ENCODE measurements at regions not wholly inside any gene's neighbourhood (a gene's known extent, or its start where the extent isn't known, plus 50 kb on each side); places are given as distances from the start of the nearest gene placed in this dataset.

GRCh38 chr2:217033186-217033585, 173.3 kb upstream of the TNP1 start:
- ATAC-seq (no peak), DNase-seq (no peak)

- DNase-seq (no peak), ATAC-seq (no peak)
These were observed 171.6 kb upstream of the TNP1 start for GRCh38 chr2:217031445-217031844.

GRCh38 chr2:217030081-217030480, 170.2 kb upstream of the TNP1 start:
- no peak for ATAC-seq
- no peak for DNase-seq

GRCh38 chr2:217028128-217028527, 168.3 kb upstream of the TNP1 start:
- ATAC-seq (no peak), DNase-seq (no peak)

- ATAC-seq (no peak), DNase-seq (no peak)
These were observed 167.6 kb upstream of the TNP1 start for GRCh38 chr2:217027414-217027813.

- DNase-seq: no peak
- no peak for ATAC-seq
These were observed 166.7 kb upstream of the TNP1 start for GRCh38 chr2:217026569-217026968.

- DNase-seq (no peak), ATAC-seq (no peak)
These were observed 166.3 kb upstream of the TNP1 start for GRCh38 chr2:217026161-217026560.

- no peak for DNase-seq
- no peak for ATAC-seq
These were observed 163.7 kb upstream of the TNP1 start for GRCh38 chr2:217023611-217024010.

- DNase-seq: no peak
- no peak for ATAC-seq
These were observed 157.8 kb upstream of the TNP1 start for GRCh38 chr2:217017456-217018252.

GRCh38 chr2:217016796-217017419, 157.0 kb upstream of the TNP1 start:
- ATAC-seq (no peak), DNase-seq (no peak)

GRCh38 chr2:217014328-217015105, 154.7 kb upstream of the TNP1 start:
- ATAC-seq: no peak
- DNase-seq: no peak

- ATAC-seq (no peak), DNase-seq (no peak)
These were observed 154.1 kb upstream of the TNP1 start for GRCh38 chr2:217013926-217014325.

- DNase-seq: no peak
- ATAC-seq: no peak
These were observed 151.7 kb upstream of the TNP1 start for GRCh38 chr2:217011576-217011975.

- ATAC-seq: no peak
- no peak for DNase-seq
These were observed 150.3 kb upstream of the TNP1 start for GRCh38 chr2:217010173-217010572.

GRCh38 chr2:217008794-217009193, 148.9 kb upstream of the TNP1 start:
- no peak for ATAC-seq
- no peak for DNase-seq

GRCh38 chr2:217006217-217006616, 146.4 kb upstream of the TNP1 start:
- ATAC-seq: no peak
- DNase-seq: no peak

GRCh38 chr2:217004656-217005055, 144.8 kb upstream of the TNP1 start:
- ATAC-seq (no peak), DNase-seq (no peak)

GRCh38 chr2:217001740-217002139, 141.9 kb upstream of the TNP1 start:
- DNase-seq: no peak

GRCh38 chr2:217000406-217000805, 140.5 kb upstream of the TNP1 start:
- no peak for DNase-seq
- no peak for ATAC-seq

More at GRCh38 chr2:217001740-217002139, 141.9 kb upstream of the TNP1 start:
- ATAC-seq: no peak

- ATAC-seq (no peak), DNase-seq (no peak)
These were observed 136.5 kb upstream of the TNP1 start for GRCh38 chr2:216996279-216996845.

GRCh38 chr2:216994353-216994854, 134.5 kb upstream of the TNP1 start:
- DNase-seq (no peak), ATAC-seq (no peak)

- no peak for ATAC-seq
- DNase-seq: no peak
These were observed 132.3 kb upstream of the TNP1 start for GRCh38 chr2:216992056-216992675.
